ENCODE measurements at regions not wholly inside any gene's neighbourhood (a gene's known extent, or its start where the extent isn't known, plus 50 kb on each side); places are given as distances from the start of the nearest gene placed in this dataset.
"Not testable (repeated sequence)": the region's sequence is repeated elsewhere in the genome, so short reads cannot be mapped to it uniquely, and the experiment has no call there.

- DNase-seq: no peak
These were observed 214.9 kb downstream of the BCHE start for GRCh38 chr3:165622356-165622755.

- no peak for DNase-seq
These were observed 218.2 kb downstream of the BCHE start for GRCh38 chr3:165619069-165619468.

GRCh38 chr3:165617134-165617533 is 220.1 kb downstream of the BCHE start:
- DNase-seq: no peak

- DNase-seq: no peak
These were observed 222.9 kb downstream of the BCHE start for GRCh38 chr3:165614337-165614736.

GRCh38 chr3:165613014-165613413 is 224.2 kb downstream of the BCHE start:
- no peak for DNase-seq

- DNase-seq: no peak
These were observed 230.0 kb downstream of the BCHE start for GRCh38 chr3:165607221-165607620.

GRCh38 chr3:165603196-165603595 is 234.0 kb downstream of the BCHE start:
- no peak for DNase-seq

GRCh38 chr3:165572566-165572965 is 264.7 kb downstream of the BCHE start:
- DNase-seq: not testable (repeated sequence)

- no peak for DNase-seq
These were observed 268.2 kb downstream of the BCHE start for GRCh38 chr3:165568907-165569462.

GRCh38 chr3:165555785-165556184 is 281.4 kb downstream of the BCHE start:
- no peak for DNase-seq

GRCh38 chr3:165553371-165553770 is 283.9 kb downstream of the BCHE start:
- DNase-seq: no peak

- no peak for DNase-seq
These were observed 287.6 kb downstream of the BCHE start for GRCh38 chr3:165549665-165550064.

GRCh38 chr3:165549037-165549436 is 288.2 kb downstream of the BCHE start:
- DNase-seq: no peak

- no peak for DNase-seq
These were observed 292.2 kb downstream of the BCHE start for GRCh38 chr3:165545059-165545458.

- DNase-seq: no peak
These were observed 292.8 kb downstream of the BCHE start for GRCh38 chr3:165544432-165544831.

GRCh38 chr3:165538166-165538565 is 299.1 kb downstream of the BCHE start:
- DNase-seq: no peak

- no peak for DNase-seq
These were observed 304.4 kb downstream of the BCHE start for GRCh38 chr3:165532851-165533250.

GRCh38 chr3:165529451-165529850 is 307.8 kb downstream of the BCHE start:
- DNase-seq: no peak

- DNase-seq: no peak
These were observed 310.9 kb downstream of the BCHE start for GRCh38 chr3:165526367-165526766.

- DNase-seq: no peak
These were observed 313.4 kb downstream of the BCHE start for GRCh38 chr3:165523801-165524200.

GRCh38 chr3:165522386-165522785 is 314.8 kb downstream of the BCHE start:
- DNase-seq: no peak

- DNase-seq: no peak
These were observed 315.9 kb downstream of the BCHE start for GRCh38 chr3:165521131-165521871.

- no peak for DNase-seq
These were observed 317.5 kb downstream of the BCHE start for GRCh38 chr3:165519687-165520086.

GRCh38 chr3:165518346-165518745 is 318.9 kb downstream of the BCHE start:
- DNase-seq: no peak

Measured in EL (cell line).